K562 (cell line): ENCODE measurements at regions not wholly inside any gene's neighbourhood (a gene's known extent, or its start where the extent isn't known, plus 50 kb on each side); places are given as distances from the start of the nearest gene placed in this dataset.

Source experiments
- ATAC-seq: fragments of 200-7000 bp; cut with Tn5 transposase; 3 replicates; pipeline ENCODE4 v1.9.1; 2020; ENCODE audit warnings: moderate library complexity
- BruUV-seq: library from RNA; stranded (reverse); fragments of 400-500 nt; replicated peaks from 2 replicates; lab custom pipeline; 2021; lab: Mats Ljungman, UMichigan
- CTCF ChIA-PET: fragments of 300-600 bp; formaldehyde crosslinking; extraction: SDS; loops from one replicate; lab custom pipeline; 2021; ENCODE audit warnings: low intra/inter-chr PET ratio; lab: Yijun Ruan, JAX
- POLR2A ChIA-PET: fragments of 300-600, 350-650 bp; sonication (Branson Sonifier 250); formaldehyde crosslinking; extraction: SDS; loops from one replicate; lab custom pipeline; 2021; ENCODE audit warnings: antibody characterized with exemption, inconsistent platforms; lab: Yijun Ruan, JAX
- DNase-seq, 4 experiments: peaks; one replicate each; pipeline versions ENCODE4 v3.0.0 to v3.0.0-alpha.2; 2011 to 2018; ENCODE audit warnings: low spot score in 3 of 4, mixed read lengths in 3 of 4; ENCODE audit errors: extremely low read depth in 1 of 4
- FAIRE-seq: peaks from 2 replicates; lab custom pipeline; 2011; peaks lifted over from hg19 to GRCh38; lab: Jason Lieb, UNC
- H2AFZ ChIP-seq: 2 replicates; pipeline ENCODE4 v1.6.0; 2011; ENCODE audit warnings: low read depth, low read length, control low read depth, inconsistent platforms
- H3K27ac ChIP-seq: fragments of 200-600 bp; 3 replicates; pipeline ENCODE4 v1.8.0; 2011; ENCODE audit warnings: low read depth, mild to moderate bottlenecking, control low read depth, inconsistent platforms, low read length, moderate library complexity, mixed read lengths; ENCODE audit errors: extremely low read depth
- H3K27me3 ChIP-seq, 2 experiments: fragments of 300-600 bp in 1 of 2; 2 replicates in 1 of 2; 3 replicates in 1 of 2; pipeline versions ENCODE4 v1.6.0 to v1.8.0; 2011; ENCODE audit warnings: inconsistent platforms in 2 of 2, low read length in 2 of 2, mild to moderate bottlenecking in 1 of 2, mixed read lengths in 1 of 2, moderate library complexity in 1 of 2; ENCODE audit not compliant: control insufficient read depth in 2 of 2, insufficient read depth in 2 of 2
- H3K36me3 ChIP-seq: fragments of 300-600 bp; 3 replicates; pipeline ENCODE4 v1.8.0; 2011; ENCODE audit warnings: mild to moderate bottlenecking, low read length, inconsistent platforms; ENCODE audit not compliant: control insufficient read depth, insufficient read depth
- H3K4me1 ChIP-seq, 2 experiments: fragments of 200-600 bp in 1 of 2; replicated peaks in 1 of 2; 2 replicates in 1 of 2; 3 replicates in 1 of 2; pipeline versions ENCODE4 v1.5.1 to v1.8.0; 2011; ENCODE audit warnings: inconsistent platforms in 2 of 2, low read length in 2 of 2, mild to moderate bottlenecking in 1 of 2, mixed read lengths in 1 of 2, moderate library complexity in 1 of 2; ENCODE audit not compliant: control insufficient read depth in 2 of 2, insufficient read depth in 2 of 2
- H3K4me2 ChIP-seq: 2 replicates; pipeline ENCODE4 v1.6.1; 2011; ENCODE audit warnings: low read length, control low read depth, inconsistent platforms, mixed read lengths; ENCODE audit not compliant: insufficient read depth
- H3K4me3 ChIP-seq: fragments of 200-600 bp; sonication (generic), shearing (Covaris generic); 2 replicates; pipeline ENCODE4 v1.5.1; 2016; ENCODE audit warnings: control low read depth, inconsistent platforms
- H3K79me2 ChIP-seq: fragments of 200-600 bp; 3 replicates; pipeline ENCODE4 v1.8.0; 2011; ENCODE audit warnings: low read length, inconsistent platforms; ENCODE audit not compliant: control insufficient read depth, insufficient read depth
- H3K9ac ChIP-seq, 2 experiments: 2 replicates each; pipeline versions ENCODE4 v1.6.0 to v1.6.1; 2011; ENCODE audit warnings: low read depth in 2 of 2, low read length in 2 of 2, control low read depth in 1 of 2, inconsistent platforms in 1 of 2, mild to moderate bottlenecking in 1 of 2, mixed read lengths in 1 of 2; ENCODE audit not compliant: insufficient read depth in 1 of 2
- H3K9me1 ChIP-seq: one replicate; pipeline ENCODE4 v1.6.0; 2011; ENCODE audit warnings: inconsistent platforms, mild to moderate bottlenecking, low read length, moderate library complexity; ENCODE audit not compliant: control insufficient read depth, insufficient read depth
- H3K9me3 ChIP-seq: replicated peaks from 2 replicates; pipeline ENCODE4 v1.5.1; 2011; ENCODE audit warnings: low read depth, low read length, inconsistent platforms; ENCODE audit not compliant: control insufficient read depth, insufficient read depth
- H4K20me1 ChIP-seq: replicated peaks from 2 replicates; pipeline ENCODE4 v1.6.1; 2011; ENCODE audit warnings: low read length, inconsistent platforms, mixed read lengths; ENCODE audit not compliant: control insufficient read depth, insufficient read depth
- ATF1 ChIP-seq, 2 experiments: fragments of 450-650 bp in 1 of 2; IDR thresholded peaks; 2 replicates each; pipeline ENCODE4 v1.6.1; 2016; ENCODE audit warnings: missing compliant biosample characterization in 1 of 2, missing genetic modification characterization in 1 of 2
- COPS2 ChIP-seq: fragments of 450-650 bp; conservative IDR thresholded peaks from 2 replicates; pipeline ENCODE4 v1.6.1; 2016; ENCODE audit warnings: mild to moderate bottlenecking, moderate library complexity
- HNRNPK ChIP-seq: fragments of 200-400 bp; formaldehyde crosslinking; IDR thresholded peaks from one replicate; pipeline ENCODE4 v1.6.1; 2018; ENCODE audit warnings: mild to moderate bottlenecking, low read depth, low read length; ENCODE audit not compliant: poor library complexity, severe bottlenecking
- KHSRP ChIP-seq: fragments of 450-650 bp; IDR thresholded peaks from 2 replicates; pipeline ENCODE4 v1.6.1; 2017
- MAX ChIP-seq: sonication (generic); formaldehyde crosslinking; IDR thresholded peaks from 2 replicates; pipeline ENCODE4 v1.9.0; 2022; ENCODE audit warnings: mild to moderate bottlenecking, missing genetic modification reagents
- NCOA2 ChIP-seq, 2 experiments: fragments of 450-650 bp; IDR thresholded peaks; 2 replicates each; pipeline ENCODE4 v1.6.1; 2018; ENCODE audit warnings: mild to moderate bottlenecking in 2 of 2, moderate library complexity in 1 of 2; ENCODE audit not compliant: partially characterized antibody in 2 of 2
- RBM17 ChIP-seq: fragments of 200-400 bp; formaldehyde crosslinking; IDR thresholded peaks from 2 replicates; pipeline ENCODE4 v1.6.1; 2017; ENCODE audit warnings: low read depth, mild to moderate bottlenecking, low read length, borderline replicate concordance
- SAFB ChIP-seq: fragments of 200-400 bp; formaldehyde crosslinking; IDR thresholded peaks from 2 replicates; pipeline ENCODE4 v1.6.1; 2017; ENCODE audit warnings: low read depth, low read length, borderline replicate concordance
- SNIP1 ChIP-seq: fragments of 450-650 bp; IDR thresholded peaks from 2 replicates; pipeline ENCODE4 v1.7.1; 2017; ENCODE audit warnings: low read depth, mild to moderate bottlenecking
- SPI1 ChIP-seq: IDR thresholded peaks from 2 replicates; pipeline ENCODE4 v1.6.1; 2011; ENCODE audit warnings: low read depth, low read length, control low read depth, borderline replicate concordance
- ZBTB26 ChIP-seq: fragments of 450-650 bp; formaldehyde crosslinking; IDR thresholded peaks from 2 replicates; pipeline ENCODE4 v1.4.0; 2022; ENCODE audit warnings: missing genetic modification characterization
- ZFP30 ChIP-seq: fragments of 250-450 bp; sonication (Bioruptor Pico); IDR thresholded peaks from 2 replicates; pipeline ENCODE4 v1.8.0; 2022; ENCODE audit warnings: moderate library complexity, mild to moderate bottlenecking, inconsistent platforms, borderline replicate concordance
- ZNF140 ChIP-seq: fragments of 250-450 bp; sonication (Bioruptor Pico); IDR thresholded peaks from 2 replicates; pipeline ENCODE4 v1.8.0; 2021; ENCODE audit warnings: moderate library complexity, mild to moderate bottlenecking, inconsistent platforms
- ZNF224 ChIP-seq: sonication (generic); formaldehyde crosslinking; IDR thresholded peaks from 2 replicates; pipeline ENCODE4 v1.8.0; 2022; ENCODE audit warnings: mild to moderate bottlenecking, missing genetic modification reagents
- ZNF263 ChIP-seq: sonication (generic); formaldehyde crosslinking; IDR thresholded peaks from 2 replicates; pipeline ENCODE4 v1.8.0; 2022; ENCODE audit warnings: mild to moderate bottlenecking, missing genetic modification reagents, borderline replicate concordance
- ZNF324 ChIP-seq: fragments of 250-450 bp; sonication (Bioruptor Pico); IDR thresholded peaks from 2 replicates; pipeline ENCODE4 v1.4.0; 2020; ENCODE audit warnings: mild to moderate bottlenecking
- WGBS: fragments of 100-300 bp; shearing (Covaris generic); methylation state at CpG from one replicate; pipeline ENCODE4 v1.1.6; 2016; ENCODE audit warnings: low coverage, mixed read lengths; ENCODE audit not compliant: insufficient coverage; ENCODE audit errors: missing lambda C conversion rate; 5-methylcytosine and 5-hydroxymethylcytosine counted together
- in situ Hi-C: fragments of 300-500 bp; cut with MboI; formaldehyde crosslinking; loops from 4 replicates; pipeline ENCODE4 v1.15.0; 2018; ENCODE audit warnings: inconsistent platforms, mixed read lengths
- intact Hi-C: fragments of 100-400 bp; cut with micrococcal nuclease; formaldehyde crosslinking; loops from 2 replicates; pipeline ENCODE4 v1.14.2; 2022

- Histone ChIP-seq H3K27me3 (no peaks in the 10 kb centered on the region), H3K4me1 (no peaks in the 10 kb centered on the region), H2AFZ (no peak overlapping the region), H3K9ac (no peak overlapping the region)
- BruUV-seq: no TSS peak
- 0% methylated on average over 1 of the region's 1 CpG for WGBS
- intact Hi-C loops: no loop called here
- ATAC-seq: no peak
- TF ChIP-seq ZFP30 (CRISPR knock-in tag) (no peak), KHSRP (no peak), ZNF224 (CRISPR knock-in tag) (no peak), ATF1 (CRISPR knock-in tag; IDR thresholded peaks at IDR 0.05) (no peak), ATF1 (tag; IDR thresholded peaks at IDR 0.05) (no peak), ZNF263 (CRISPR knock-in tag) (no peak), COPS2 (no peak), ZNF324 (no peak), NCOA2 (IDR thresholded peaks at IDR 0.05; ENCODE audit: partially characterized antibody in 2 of 2) (no peak), MAX (CRISPR knock-in tag) (no peak), SPI1 (no peak), SAFB (no peak), ZBTB26 (no peak), RBM17 (no peak), ZNF140 (CRISPR knock-in tag) (no peak), HNRNPK (no peak), SNIP1 (no peak)
- TF ChIP-seq, all 486 proteins: peak for 0
- Histone ChIP-seq H3K79me2 (no peaks in the 10 kb centered on the region), H3K4me3 (no peak overlapping the region), H4K20me1 (no peaks in the 10 kb centered on the region), H3K9me1 (no peaks in the 10 kb centered on the region), H3K27ac (no peak overlapping the region), H3K4me2 (no peak overlapping the region), H3K9me3 (no peaks in the 10 kb centered on the region), H3K36me3 (no peaks in the 10 kb centered on the region)
- DNase-seq (no peak), FAIRE-seq (no peak)
- in situ Hi-C loops: no loop called here
- CTCF ChIA-PET: no interaction called here
- POLR2A ChIA-PET: no interaction called here
Measured at GRCh38 chr11:79522626-79523025, 81.8 kb upstream of the TENM4 start.
